ENCODE measurements at regions not wholly inside any gene's neighbourhood (a gene's known extent, or its start where the extent isn't known, plus 50 kb on each side); places are given as distances from the start of the nearest gene placed in this dataset.

DNA sequence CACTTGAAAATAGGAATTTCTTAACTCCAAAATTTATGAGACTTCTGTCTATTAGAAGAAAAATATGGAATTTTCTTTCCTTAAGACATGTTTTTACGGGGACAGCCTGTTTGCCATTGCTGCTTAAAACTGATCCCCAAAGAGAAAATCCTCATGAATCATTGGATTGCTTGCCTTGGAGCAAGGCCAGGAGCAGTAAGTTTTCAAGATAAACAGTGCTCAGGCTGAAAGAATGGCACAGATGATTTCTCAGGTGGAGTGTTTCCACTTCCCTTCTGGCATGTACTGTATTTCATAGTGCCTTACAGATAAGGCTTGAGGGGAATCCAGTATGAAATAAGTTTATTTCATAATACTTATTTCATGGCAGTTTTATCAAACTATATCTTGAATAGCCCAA lies 74.3 kb upstream of the MMADHC start:
- Mint-ChIP-seq H3K36me3 (no peaks in the 10 kb centered on the region), H3K27ac (no peak overlapping the region), H3K9me3 (peaks cover 3 to 4% of the 10 kb centered on the region in 2 donors)
- DNase-seq (ENCODE audit: low spot score in 2 of 2) (no peak), ATAC-seq (no peak)

DNA sequence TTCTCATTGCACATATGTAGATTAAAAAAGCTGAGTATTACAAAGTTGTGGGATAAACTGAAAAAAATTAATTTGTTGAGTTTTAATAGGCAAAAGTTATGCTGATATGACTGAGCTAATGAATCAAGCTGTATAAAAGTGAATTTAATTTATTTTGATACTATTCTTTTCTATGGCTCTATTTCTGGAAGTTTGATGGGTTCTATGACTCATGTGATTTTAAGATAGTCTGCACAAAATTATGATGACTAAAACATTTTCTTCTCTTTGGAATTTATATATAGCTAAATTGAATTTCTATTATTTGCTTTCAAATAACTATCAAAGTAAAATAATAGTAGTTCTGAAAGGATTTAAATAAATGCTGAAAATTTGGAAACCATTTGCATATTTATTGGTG lies 71.0 kb upstream of the MMADHC start:
- Mint-ChIP-seq H3K36me3 (no peaks in the 10 kb centered on the region), H3K9me3 (peaks cover 0 to 6% of the 10 kb centered on the region in 2 donors), H3K27ac (no peak overlapping the region)
- DNase-seq (ENCODE audit: low spot score in 2 of 2) = no peak
- ATAC-seq = no peak

DNA sequence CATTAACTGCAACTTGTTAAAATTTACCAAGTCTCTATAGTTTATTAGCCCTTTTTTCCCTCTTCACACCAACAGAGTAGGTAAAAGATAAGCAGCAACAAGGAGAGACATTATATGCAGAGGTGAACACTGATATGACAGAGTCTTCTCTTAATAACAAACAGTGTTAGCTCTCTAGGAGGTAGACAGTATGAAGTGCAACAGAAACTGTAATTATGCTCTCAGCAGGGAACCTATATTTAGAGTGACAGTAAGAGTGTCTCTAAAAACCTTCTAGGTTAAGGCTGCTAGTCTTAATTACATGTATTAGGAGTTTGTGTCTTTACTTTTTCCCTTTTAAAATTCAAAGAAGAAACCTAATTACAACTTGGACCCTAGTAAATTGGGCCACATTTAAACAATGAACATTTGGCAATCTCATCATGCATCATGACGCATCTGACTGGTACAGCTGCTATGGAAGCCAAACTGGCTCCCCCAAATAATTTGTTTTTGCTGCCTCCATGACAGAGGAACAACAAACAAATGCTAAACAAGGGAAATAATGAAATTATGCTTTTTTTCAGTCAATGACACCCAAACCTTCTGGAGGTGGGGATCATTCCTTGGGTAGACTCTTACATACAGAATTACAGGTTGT lies 69.9 kb upstream of the MMADHC start:
- ATAC-seq = no peak
- DNase-seq (ENCODE audit: low spot score in 2 of 2) = no peak
- Mint-ChIP-seq H3K9me3 (peaks cover 0 to 6% of the 10 kb centered on the region in 2 donors), H3K27ac (no peak overlapping the region), H3K36me3 (no peaks in the 10 kb centered on the region)

DNA sequence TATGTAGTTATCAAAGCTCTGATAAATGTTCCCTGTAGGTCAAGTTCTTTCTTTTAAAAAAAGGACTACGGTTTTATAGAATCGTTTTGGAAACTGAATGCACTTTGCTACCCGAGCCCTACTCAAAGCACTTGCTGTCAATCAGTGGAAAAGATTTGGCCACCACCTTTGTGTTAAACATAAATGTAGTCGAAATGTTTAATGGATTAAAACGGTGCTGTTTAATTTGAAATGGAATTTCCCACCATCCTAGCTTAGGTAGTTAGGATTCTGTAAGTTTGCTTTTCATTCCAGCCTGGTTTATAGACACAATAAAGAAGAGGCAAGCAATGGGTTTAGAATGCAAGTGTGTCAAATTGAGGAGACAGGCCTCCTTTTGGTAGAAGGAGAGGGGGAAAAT lies 69.4 kb upstream of the MMADHC start:
- ATAC-seq = no peak
- Mint-ChIP-seq H3K9me3 (peaks cover 0 to 6% of the 10 kb centered on the region in 2 donors), H3K36me3 (no peaks in the 10 kb centered on the region), H3K27ac (no peak overlapping the region)
- no peak for DNase-seq (ENCODE audit: low spot score in 2 of 2)

DNA sequence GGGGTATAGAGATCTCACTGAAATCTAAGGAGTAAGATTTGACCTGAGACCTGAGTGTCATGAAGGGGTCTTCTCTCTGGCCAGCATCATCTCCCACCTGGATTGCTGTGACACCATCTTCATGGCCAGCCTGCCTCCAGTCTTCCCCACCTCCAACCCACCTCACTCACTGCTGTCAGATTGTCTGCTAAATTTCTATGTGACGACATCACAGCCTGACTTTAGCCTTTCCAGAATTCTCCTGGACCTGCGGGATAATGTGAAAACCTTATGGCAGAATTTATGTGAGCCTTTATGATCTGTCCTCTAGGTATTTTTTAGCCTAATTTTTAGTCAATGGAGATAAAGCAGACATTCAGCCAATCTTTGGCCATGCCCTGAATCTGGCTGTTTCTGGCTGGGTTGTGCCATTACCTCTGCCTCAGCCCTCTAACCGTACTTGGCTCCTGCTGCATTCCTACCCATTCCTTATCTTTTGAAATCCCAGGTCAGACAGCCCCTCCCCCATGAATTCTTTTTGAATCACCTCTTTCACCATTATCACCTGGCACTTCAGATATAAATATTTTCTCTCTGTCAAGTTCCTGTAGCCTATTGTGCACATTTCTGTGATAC lies 66.4 kb upstream of the MMADHC start:
- no peak for ATAC-seq
- H3K9me3 Mint-ChIP-seq = peaks cover 0 to 6% of the 10 kb centered on the region in 2 donors
- no peak overlapping the region for H3K27ac Mint-ChIP-seq

DNA sequence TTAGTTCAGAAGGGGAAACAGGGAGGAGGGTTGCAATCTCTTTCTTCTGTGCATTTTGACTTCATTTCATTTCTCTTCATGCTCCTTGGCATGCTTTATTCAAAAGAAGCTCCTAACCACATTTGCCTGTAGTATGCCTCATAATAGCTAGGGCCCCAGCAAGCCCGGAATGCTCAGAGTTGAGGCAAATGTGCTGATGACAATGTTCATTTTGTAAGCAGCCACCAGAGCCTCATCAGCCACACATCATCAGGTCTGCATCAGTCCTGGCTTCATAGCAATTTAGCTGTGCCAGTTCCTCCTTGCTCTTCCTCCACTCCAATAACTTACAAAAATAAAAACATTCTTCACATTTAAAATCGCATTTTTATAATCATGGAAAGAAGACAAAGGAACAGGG lies 65.4 kb upstream of the MMADHC start:
- peaks cover 0 to 6% of the 10 kb centered on the region in 2 donors for H3K9me3 Mint-ChIP-seq
- DNase-seq (ENCODE audit: low spot score in 2 of 2) = no peak
- H3K36me3 Mint-ChIP-seq = no peaks in the 10 kb centered on the region
- no peak for ATAC-seq
- no peak overlapping the region for H3K27ac Mint-ChIP-seq

More for the DNA sequence above, 66.4 kb upstream of the MMADHC start:
- DNase-seq (ENCODE audit: low spot score in 2 of 2) = no peak
- no peaks in the 10 kb centered on the region for H3K36me3 Mint-ChIP-seq

DNA sequence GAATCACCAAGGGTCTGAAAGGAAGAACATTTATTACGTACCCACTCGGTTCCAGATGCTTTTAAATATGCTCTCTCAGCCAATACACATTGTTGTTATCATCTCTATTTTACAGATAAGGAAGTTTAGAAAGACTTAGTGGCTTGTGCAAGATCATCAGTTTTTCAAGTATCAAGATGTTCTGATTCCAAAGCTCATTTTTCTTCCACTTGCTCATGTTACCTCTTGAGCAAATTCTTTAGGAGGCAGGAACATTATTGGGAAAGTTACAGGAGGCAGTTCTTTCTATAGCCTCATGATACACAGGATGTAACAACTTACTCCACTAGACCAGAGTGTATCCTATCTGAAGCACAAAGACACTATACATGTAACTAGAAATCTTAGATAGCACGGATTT lies 65.0 kb upstream of the MMADHC start:
- Mint-ChIP-seq H3K27ac (no peak overlapping the region), H3K9me3 (peaks cover 0 to 6% of the 10 kb centered on the region in 2 donors), H3K36me3 (no peaks in the 10 kb centered on the region)
- DNase-seq (ENCODE audit: low spot score in 2 of 2) = no peak
- no peak for ATAC-seq

DNA sequence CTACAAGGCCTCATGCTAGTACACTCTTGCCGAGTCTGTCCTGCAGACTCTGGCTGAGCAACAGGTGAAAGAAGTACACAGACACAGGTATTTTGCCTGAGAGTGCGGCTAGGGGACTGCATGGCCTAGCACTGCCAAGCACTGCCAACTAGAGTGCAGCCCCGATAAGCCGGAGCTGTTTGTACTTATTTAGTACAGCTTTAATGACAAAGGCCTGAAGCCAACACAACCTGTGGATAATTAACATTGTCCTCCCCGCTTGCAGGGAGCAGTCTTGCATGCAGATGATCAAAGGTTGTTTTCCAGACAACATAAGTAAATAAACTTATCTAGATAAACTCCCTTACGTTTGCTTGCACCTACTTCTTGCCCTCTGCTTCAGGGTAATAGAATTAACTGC lies 63.7 kb upstream of the MMADHC start:
- DNase-seq (ENCODE audit: low spot score in 2 of 2) (no peak), ATAC-seq (no peak)
- Mint-ChIP-seq H3K9me3 (peaks cover 0 to 6% of the 10 kb centered on the region in 2 donors), H3K27ac (no peak overlapping the region), H3K36me3 (peaks cover 0 to 7% of the 10 kb centered on the region in 2 donors)

DNA sequence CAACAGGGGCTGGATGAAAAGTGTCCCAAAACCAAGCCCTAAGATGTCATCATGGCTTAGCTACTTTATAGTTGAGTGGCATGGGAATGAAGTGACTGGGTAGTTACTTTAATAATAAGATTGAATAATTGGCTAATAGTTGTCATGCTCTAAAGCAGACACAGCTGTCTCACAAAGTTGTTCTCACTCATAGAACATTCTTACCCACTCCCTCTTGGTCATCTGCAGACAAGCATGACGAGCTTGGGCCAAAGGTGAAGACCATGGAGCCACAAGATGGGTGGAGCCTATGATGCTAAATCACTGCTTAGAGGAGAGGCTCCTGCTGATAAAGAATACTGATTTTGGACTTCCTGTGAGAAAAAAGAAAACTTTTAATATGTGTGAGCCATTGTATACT lies 62.4 kb upstream of the MMADHC start:
- no peak for ATAC-seq
- Mint-ChIP-seq H3K9me3 (peaks cover 0 to 6% of the 10 kb centered on the region in 2 donors), H3K36me3 (peaks cover 0 to 7% of the 10 kb centered on the region in 2 donors), H3K27ac (no peak overlapping the region)
- no peak for DNase-seq (ENCODE audit: low spot score in 2 of 2)

DNA sequence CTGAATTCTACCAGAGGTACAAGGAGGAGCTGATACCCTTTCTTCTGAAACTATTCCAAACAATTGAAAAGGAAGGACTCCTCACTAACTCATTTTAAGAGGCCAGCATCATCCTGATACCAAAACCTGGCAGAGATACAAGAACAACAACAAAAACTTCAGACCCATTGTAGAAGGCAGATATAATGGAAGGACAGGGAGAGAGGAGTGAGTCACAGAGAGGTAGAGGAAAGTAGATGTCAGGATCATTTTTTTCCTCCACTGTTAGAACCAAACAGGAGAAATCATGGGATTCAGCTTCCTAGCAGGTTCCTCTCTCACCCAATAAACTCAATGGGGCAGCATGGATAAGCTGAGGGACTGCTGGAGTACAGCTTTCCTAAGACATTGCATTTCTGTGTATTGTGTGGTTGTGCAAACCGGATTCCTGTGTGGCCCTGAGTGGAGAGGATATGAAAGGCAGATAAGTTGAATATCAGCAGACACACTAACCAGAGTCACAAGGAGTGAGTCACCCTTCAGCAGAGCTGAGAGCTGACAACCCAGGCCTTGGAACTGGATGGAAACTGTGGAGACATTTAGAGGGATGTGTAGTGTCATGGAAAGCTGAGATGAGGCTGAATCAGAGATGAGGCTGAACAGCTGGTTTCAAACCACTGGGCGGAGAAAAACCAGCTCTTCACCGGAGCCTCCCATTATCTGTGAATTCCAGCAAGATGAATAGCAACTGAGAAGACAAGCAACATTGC lies 60.9 kb upstream of the MMADHC start:
- H3K27ac Mint-ChIP-seq = no peak overlapping the region
- peaks cover 0 to 13% of the 10 kb centered on the region in 2 donors for H3K36me3 Mint-ChIP-seq
- peaks cover 0 to 4% of the 10 kb centered on the region in 2 donors for H3K9me3 Mint-ChIP-seq
- DNase-seq (ENCODE audit: low spot score in 2 of 2) = no peak
- ATAC-seq = no peak

DNA sequence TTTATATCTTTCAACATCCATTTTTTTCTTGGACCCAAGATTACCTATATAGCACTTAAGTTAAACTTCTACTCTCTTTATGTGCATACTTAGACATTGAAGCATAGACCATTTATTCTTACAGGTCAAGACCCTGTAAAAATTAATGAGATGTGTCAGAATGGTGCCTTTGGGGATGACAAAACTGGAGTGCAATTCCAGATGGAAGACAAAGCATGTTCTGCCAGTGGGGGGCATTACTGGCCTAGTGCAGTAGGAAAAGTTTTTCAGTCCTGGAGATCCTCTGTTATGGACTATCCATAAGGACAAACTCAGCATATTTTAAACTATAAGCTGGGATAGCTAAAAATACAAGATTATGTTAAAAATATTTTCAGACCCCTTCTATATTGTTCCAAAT lies 57.8 kb upstream of the MMADHC start:
- Mint-ChIP-seq H3K9me3 (peaks cover 4 to 5% of the 10 kb centered on the region in 2 donors), H3K27ac (no peak overlapping the region), H3K36me3 (peaks cover 0 to 18% of the 10 kb centered on the region in 2 donors)
- ATAC-seq (no peak), DNase-seq (ENCODE audit: low spot score in 2 of 2) (no peak)

Data from activated naive CD4-positive, alpha-beta T cell treated with anti-CD3 and anti-CD28 coated beads, Interleukin-2, amount 50 U/mL, for 72 hours (primary cell).